AG10803 (cell line): ENCODE measurements at regions not wholly inside any gene's neighbourhood (a gene's known extent, or its start where the extent isn't known, plus 50 kb on each side); places are given as distances from the start of the nearest gene placed in this dataset.

Experiments used
- DNase-seq: peaks from one replicate; pipeline ENCODE4 v3.0.0; 2010; ENCODE audit warnings: low read depth
- H3K4me3 ChIP-seq: 2 replicates; pipeline ENCODE4 v1.5.1; 2011; ENCODE audit warnings: mild to moderate bottlenecking, low read length, control low read depth
- TF ChIP-seq, protein P1 (sequence below): conservative IDR thresholded peaks from 2 replicates; pipeline ENCODE4 v1.5.1; 2011; ENCODE audit warnings: mild to moderate bottlenecking, low read length, control low read depth, inconsistent platforms

DNA sequence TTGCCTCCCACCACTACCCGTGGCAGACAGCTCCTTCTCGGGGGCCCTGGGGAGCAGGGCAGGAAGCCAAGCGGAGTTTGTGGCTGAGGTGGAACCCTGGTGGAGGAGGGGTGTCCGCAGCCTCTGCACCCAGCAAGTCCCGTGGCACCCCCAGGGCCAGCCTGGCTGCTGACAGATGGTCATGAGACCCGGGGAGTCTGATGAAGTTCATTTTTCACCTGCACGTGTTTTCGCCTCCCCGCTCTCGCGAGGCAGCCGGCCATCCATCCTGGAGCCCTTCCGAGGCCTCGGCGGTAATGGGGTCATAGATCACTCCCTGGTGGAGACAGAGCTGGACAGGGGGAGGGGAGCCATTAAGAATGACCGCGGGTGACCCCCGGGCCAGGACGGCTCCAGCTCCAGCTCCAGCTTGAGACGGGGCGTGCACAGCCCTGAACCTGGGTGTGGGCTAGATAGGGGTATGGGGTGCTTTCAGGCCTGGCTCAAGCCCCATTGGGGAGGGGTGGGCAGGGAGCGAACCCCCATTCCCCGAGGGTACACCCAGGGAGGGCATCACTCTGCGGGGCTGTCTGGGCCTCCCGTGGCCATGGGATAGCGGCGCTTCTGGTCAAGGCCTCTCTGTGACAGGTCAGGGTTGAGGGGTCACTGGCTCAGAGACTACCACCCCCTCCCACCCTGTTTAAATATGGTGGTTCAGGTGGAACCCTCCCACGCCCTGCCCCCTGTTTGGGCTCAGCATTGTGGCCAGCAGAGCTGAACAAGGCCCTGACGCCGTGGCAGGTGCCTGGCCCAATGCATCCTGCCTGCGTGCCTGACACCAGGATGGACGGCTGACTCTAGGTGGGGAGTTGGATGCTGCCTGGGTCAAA is 227.4 kb upstream of the GSE1 start:
- TF ChIP-seq, protein P1, sequence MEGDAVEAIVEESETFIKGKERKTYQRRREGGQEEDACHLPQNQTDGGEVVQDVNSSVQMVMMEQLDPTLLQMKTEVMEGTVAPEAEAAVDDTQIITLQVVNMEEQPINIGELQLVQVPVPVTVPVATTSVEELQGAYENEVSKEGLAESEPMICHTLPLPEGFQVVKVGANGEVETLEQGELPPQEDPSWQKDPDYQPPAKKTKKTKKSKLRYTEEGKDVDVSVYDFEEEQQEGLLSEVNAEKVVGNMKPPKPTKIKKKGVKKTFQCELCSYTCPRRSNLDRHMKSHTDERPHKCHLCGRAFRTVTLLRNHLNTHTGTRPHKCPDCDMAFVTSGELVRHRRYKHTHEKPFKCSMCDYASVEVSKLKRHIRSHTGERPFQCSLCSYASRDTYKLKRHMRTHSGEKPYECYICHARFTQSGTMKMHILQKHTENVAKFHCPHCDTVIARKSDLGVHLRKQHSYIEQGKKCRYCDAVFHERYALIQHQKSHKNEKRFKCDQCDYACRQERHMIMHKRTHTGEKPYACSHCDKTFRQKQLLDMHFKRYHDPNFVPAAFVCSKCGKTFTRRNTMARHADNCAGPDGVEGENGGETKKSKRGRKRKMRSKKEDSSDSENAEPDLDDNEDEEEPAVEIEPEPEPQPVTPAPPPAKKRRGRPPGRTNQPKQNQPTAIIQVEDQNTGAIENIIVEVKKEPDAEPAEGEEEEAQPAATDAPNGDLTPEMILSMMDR, result no peak
- no peak for DNase-seq
- no peak overlapping the region for H3K4me3 ChIP-seq

DNA sequence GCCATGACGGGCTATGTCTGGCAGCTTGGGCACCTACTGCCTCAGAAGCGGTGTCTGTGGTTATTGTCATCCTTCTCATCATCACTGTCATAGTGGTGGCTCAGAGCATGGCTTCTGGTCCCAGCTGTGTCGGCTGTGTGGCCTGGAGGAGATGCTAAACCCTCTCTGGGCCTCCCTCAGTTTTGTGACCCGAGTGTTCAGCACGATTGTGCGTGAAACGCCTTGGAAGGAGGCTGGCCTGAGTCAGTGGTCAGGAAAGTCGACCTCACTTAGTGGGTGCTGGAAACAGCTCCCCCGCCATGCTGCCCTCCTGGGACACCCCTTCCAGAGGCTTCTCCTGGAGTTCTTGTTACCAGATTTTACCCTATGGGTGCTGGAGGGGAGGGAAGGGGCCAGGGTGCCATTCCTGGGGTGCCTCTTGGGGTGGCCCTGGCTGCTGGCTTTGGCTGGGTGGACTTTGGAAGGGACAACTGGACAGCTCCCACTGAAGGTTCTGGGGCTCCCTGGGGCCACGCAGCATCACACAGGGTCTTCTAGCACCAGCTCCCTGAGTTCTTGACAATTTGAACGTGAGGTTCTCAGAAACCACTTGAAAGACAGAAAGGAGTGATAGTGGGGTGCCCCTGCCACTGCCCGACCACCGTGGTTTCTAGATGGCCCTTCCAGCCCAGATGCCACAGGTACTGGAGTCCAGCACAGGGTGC is 226.5 kb upstream of the GSE1 start:
- no peak overlapping the region for H3K4me3 ChIP-seq
- no peak for DNase-seq
- TF ChIP-seq, protein P1, result no peak

DNA sequence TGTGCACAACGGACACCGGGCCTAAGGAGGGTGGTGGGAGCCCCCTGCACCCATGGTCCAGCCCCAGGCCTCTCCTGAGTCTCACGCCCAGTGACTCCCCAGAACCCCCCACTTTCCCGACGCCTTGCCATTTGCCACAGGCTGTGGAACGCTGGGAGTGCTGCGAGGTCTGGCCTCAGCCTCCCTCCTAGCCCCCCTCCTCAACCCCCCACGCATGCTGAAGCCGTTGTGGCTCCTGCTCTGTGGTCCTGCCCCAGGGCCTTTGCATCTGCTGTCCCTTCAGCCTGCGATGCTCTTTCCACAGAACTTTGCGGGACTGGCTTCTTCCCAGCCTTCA is 226.0 kb upstream of the GSE1 start:
- no peak overlapping the region for H3K4me3 ChIP-seq
- DNase-seq, result no peak
- TF ChIP-seq, protein P1, result no peak

DNA sequence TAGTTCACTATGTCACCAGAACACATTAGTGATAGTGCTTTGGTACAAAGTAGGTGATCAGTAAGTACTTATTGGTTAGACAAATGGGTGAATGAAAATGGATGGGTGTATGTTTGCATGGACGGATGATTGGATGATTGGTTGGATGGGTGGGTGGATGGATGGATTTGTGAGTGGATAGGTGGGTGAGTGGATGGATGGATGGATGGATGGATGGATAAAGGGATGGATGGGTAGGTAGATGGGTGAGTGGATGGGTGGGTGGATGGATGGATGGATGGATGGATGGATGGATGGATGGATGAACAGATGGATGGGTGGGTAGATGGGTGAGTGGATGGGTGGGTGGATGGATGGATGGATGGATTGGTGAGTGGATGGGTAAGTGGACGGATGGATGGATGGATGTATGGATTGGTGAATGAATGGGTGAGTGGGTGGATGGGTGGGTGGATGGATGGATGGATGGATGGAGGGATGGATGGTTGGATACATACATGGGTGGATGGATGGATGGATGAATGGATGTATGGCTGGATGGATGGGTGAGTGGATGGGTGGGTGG is 225.3 kb upstream of the GSE1 start:
- TF ChIP-seq, protein P1, result no peak
- DNase-seq, result no peak
- H3K4me3 ChIP-seq, result no peak overlapping the region

DNA sequence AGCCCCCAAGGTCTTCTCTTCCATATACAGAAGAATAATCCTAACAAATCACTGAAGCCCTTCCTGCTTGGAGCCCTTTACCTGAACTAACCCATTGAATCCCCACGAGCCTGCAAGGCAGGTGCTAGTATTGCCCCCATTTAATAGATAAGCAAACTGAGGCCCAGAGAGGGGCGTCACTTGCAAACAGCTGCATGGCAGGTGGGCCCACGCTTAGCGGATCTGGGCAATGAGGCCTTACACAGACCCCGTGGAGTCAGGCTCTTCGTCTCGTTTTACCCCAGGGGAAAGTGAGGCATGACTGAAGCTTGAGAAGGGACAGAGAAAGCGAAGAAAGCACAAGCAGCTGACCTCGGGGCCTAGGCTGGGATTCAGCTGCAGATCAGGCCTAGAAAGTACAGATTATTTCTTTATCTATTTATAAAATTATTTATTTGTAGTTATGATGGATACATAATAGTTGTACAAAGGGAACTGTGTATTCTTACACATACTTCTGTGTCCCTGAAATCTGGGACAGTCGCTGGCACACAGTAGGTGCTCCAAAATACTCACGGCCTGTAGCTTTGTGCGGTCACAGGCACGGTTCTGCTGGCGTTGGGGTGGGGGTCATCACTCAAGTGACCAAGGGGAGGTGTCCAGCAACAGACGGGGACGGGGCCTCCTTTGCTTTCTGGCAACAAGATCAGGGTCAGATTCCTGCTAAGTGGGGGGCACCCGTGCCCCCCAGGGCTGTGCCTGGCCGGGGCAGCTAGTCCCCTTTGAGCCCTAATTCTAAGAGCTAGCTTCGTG is 223.2 kb upstream of the GSE1 start:
- TF ChIP-seq, protein P1, result no peak
- DNase-seq, result no peak
- H3K4me3 ChIP-seq, result no peak overlapping the region

DNA sequence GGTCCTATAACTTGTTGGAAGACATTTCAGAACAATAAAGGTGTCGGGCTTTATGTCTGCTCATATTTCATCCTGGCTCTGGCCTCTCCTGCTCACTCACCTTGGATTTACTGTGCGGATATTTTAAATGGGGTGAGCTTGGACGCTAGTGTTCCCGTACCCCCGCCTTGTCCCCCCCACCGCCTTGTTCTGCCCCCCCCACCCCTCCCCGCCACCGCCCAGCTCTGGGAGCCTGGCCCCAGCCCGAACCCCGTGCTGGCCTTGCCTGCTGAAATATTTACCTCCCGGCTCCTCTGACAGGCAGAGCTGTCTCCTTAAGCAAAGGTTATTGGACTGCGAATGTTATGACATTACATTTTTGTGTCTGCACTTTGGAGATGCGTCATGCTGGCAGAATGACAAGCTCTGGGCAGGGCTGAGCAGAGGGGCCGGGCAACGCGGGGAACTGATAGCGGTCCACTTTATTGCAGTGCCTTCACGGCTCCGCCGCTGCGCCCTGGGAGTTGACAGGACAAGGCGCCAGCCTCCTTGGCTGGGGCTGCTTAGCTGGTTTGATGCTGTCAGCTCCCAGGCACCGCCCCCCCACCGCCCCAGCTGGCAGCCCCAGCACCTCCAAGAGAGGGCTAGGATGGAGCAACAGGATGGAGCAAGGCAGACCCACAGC is 222.5 kb upstream of the GSE1 start:
- TF ChIP-seq, protein P1, result no peak
- peak; percentile 92 for DNase-seq
- no peak overlapping the region for H3K4me3 ChIP-seq
